ENCODE measurements at regions not wholly inside any gene's neighbourhood (a gene's known extent, or its start where the extent isn't known, plus 50 kb on each side); places are given as distances from the start of the nearest gene placed in this dataset.

DNA sequence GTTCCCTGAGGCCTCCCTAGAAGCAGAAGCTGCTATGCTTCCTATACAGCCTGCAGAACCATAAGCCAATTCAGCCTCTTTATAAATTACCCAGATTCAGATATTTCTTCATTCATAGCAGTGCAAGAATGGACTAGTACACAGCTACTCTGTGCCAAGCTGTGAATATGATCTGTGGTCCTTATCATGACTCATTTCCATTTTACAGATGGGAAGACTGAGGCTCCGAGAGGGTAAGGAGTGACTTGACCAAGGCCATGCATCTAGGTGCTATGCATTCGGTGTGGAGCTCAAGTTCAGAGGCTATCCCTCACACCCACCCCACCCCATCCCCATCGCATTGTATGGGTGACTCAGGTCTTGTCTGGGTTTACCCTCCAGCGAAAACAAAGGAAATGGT is 52.3 kb upstream of the DISP3 start:
- TF ChIP-seq RAD21 (IDR thresholded peaks at IDR 0.05) = no peak
- TF ChIP-seq, protein P1, sequence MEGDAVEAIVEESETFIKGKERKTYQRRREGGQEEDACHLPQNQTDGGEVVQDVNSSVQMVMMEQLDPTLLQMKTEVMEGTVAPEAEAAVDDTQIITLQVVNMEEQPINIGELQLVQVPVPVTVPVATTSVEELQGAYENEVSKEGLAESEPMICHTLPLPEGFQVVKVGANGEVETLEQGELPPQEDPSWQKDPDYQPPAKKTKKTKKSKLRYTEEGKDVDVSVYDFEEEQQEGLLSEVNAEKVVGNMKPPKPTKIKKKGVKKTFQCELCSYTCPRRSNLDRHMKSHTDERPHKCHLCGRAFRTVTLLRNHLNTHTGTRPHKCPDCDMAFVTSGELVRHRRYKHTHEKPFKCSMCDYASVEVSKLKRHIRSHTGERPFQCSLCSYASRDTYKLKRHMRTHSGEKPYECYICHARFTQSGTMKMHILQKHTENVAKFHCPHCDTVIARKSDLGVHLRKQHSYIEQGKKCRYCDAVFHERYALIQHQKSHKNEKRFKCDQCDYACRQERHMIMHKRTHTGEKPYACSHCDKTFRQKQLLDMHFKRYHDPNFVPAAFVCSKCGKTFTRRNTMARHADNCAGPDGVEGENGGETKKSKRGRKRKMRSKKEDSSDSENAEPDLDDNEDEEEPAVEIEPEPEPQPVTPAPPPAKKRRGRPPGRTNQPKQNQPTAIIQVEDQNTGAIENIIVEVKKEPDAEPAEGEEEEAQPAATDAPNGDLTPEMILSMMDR (IDR thresholded peaks at IDR 0.05; ENCODE audit: low read depth, low read length, missing input control) = no peak
